ENCODE measurements at regions not wholly inside any gene's neighbourhood (a gene's known extent, or its start where the extent isn't known, plus 50 kb on each side); places are given as distances from the start of the nearest gene placed in this dataset.

DNA sequence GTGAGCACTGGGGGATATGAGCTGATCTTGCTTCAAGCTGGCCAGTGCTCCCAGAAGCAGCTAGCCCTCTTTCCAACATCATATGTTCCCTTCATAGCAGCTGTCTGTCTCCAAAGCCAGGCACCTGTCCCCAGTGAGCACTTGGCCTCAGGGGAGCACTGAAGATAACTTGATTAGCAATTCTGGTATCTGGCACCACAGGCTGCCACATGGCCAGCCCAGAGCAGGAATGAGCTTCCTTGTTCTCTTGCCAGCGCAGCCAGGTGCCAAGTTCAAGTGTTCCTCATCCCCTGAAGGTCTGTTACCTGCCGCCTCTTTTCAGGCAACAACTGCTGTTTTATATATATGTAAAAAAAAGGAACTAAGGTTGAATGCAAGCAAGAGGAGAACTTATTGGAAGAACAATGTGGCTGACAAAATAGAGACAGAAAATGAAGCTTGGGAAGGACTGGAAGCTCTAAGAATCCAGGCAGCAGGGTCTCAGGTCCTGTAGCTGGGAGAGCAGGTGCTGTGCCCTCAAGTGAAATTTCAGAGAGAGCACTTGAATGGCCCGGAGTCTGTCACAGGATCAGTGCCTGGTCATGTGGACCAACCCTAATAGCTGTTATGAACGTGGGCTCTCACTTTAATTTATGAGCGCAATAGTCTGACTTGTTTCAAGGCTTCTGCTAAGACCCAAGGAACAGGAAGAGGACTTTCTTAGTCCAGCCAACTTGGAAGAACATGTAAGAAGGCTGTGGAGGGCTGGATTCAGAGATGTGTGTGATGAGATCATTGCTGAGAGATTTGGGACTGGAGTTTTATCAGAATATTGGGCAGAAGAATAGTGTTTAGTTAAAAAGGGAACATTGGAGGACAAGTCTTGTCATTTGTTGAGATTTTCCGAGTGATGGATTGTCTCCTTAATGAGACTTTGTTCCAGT, 267.2 kb downstream of the GLRX3 start:
- no peak for DNase-seq (ENCODE audit: low read depth)

DNA sequence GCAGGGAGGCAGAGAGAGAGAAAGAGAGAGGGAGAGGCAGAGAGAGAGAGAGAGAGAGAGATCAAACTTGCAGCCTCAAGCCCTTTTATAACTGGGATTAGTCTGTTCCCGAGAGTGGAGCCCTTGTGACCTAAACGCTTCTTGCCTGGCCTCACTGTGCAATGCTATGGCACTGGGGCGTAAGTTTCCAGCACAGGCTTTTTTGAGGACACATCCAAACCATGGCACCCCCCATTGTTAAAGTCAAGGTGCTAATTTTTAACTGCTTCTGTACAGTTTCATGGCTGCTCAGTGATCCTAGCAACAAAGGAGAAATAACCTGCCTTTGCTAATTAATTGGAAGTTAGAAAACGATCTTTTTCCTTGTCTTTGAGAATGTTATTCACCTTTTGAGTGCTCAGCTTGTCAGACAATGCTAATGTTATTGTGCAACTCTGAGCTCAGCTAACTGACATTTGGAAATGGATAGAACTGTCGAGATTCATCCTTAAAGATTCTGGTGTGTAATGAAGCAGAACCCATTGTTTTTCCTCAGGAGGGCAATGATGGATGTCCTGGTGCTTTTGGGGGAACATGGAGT, 268.4 kb downstream of the GLRX3 start:
- DNase-seq (ENCODE audit: low read depth) = no peak

DNA sequence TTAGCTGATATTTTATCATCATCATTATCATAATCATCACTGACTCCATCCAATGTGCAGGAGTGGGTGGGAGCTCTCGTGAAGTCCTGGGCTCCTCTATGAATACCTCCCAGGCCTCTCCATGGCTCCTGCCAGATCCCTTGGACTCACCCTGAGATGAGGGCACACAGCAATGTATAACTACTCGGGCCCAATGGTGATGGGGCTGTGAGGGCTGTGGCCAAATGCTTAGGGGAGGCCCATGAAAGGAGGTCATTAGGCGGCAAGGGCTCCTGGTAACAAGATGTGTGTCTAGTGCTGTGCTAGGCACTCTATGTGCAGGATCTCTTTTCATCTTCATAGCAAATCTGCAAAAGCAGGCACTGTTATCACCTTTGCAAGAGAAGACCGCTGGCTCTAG, 270.9 kb downstream of the GLRX3 start:
- DNase-seq (ENCODE audit: low read depth) = no peak

GRCh38 chr10:130409331-130409730, 273.1 kb downstream of the GLRX3 start:
- no peak for DNase-seq (ENCODE audit: low read depth)

GRCh38 chr10:130409931-130410330, 273.7 kb downstream of the GLRX3 start:
- DNase-seq (ENCODE audit: low read depth) = no peak

DNA sequence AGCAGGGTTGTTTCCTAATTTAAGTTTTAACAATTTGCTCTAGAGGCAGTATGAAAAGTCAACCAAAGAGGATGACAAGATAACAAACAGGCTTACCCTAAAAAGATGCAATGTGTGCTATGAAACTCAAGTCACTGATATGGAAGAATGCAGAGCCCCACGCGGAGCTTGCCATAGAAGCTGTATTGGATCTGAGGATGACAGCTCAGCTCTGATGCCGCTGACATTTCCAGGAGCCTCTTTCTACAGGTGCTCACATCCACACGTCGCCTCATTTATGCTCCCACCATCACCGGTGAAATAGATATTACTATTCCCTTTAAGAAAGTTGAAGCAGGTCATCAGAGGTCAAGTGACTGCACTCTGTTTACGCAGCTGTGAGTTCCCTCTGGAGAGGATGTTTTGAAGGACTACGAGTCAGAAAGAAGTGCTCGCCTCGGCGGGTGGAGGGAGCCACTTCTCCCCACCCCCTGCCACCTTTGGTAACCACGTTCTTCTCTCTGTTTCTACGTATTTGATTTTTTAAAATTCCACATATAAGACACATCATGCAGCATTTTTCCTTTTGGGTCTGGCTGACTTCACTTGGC, 275.4 kb downstream of the GLRX3 start:
- DNase-seq (ENCODE audit: low read depth) = no peak

- DNase-seq (ENCODE audit: low read depth) = no peak
Observed at GRCh38 chr10:130412317-130412716, 276.1 kb downstream of the GLRX3 start.

DNA sequence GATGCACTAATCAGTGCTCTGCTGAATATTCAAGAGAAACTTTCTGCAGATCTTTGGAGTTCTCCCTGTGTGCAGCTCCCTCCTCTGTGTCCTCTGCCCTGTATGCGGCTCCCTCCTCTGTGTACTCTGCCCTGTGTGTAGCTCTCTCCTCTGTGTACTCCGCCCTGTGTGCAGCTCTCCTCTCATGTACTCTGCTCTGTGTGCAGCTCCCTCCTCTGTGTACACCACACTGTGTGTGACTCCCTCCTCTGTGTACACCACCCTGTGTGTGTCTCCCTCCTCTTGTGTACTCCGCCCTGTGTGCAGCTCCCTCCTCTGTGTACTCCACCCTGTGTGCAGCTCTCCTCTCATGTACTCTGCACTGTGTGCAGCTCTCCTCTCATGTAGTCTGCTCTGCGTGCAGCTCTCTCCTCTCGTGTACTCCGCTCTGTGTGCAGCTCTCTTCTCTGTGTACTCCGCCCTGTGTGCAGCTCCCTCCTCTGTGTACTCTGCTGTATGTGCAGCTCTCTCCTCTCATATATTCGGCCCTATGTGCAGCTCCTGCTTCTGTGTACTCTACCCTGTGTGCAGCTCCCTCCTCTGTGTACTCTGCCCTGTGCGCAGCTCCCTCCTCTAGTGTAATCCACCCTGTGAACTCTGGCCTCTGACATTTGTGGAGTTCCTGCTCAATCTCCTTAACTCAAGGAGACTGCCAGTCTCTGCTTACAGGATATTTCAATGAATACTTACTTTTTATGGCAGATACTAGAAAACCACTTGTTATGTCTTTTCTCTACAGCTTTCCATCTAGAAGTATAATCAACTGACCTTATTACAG, 280.4 kb downstream of the GLRX3 start:
- DNase-seq (ENCODE audit: low read depth) = no peak

DNA sequence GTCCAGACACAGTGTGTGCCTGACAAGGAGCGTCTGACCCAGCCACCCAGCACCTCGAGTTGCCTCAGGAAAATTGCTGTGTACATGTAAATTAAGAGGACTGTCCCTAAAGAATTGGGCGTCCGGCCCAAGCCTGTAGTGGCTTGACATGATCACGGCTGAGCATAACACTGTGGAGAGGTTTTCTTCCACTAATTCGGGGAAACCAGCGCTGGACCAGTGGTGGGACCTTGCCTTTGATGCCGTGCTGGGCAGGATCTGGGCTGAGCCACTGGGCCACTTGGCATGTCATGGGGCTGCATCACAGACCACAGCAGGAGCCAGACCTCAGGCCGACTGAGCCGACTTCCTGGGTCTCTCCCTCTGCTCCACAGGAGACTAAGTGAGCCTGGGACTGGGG, 282.5 kb downstream of the GLRX3 start:
- no peak for DNase-seq (ENCODE audit: low read depth)

DNA sequence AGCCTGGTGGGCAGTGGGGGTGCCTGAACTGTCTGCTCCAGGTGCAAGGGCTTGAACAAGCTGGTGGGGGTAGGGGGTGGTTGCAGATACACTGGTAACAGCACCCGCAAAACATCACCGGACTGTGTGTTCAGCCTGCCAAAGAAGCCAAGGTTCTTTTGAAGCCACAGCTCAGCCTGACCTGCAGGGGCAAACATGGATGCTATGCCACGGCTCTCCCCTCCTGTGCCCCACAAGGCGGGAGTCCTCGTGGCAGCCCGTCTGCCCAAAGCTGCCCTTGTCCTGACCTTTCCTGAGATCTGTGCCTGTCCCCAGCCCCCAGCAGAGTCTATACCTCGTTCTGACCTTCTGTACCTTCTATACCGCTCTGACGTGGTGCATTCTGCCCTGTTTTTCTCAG, 285.7 kb downstream of the GLRX3 start:
- no peak for DNase-seq (ENCODE audit: low read depth)

DNA sequence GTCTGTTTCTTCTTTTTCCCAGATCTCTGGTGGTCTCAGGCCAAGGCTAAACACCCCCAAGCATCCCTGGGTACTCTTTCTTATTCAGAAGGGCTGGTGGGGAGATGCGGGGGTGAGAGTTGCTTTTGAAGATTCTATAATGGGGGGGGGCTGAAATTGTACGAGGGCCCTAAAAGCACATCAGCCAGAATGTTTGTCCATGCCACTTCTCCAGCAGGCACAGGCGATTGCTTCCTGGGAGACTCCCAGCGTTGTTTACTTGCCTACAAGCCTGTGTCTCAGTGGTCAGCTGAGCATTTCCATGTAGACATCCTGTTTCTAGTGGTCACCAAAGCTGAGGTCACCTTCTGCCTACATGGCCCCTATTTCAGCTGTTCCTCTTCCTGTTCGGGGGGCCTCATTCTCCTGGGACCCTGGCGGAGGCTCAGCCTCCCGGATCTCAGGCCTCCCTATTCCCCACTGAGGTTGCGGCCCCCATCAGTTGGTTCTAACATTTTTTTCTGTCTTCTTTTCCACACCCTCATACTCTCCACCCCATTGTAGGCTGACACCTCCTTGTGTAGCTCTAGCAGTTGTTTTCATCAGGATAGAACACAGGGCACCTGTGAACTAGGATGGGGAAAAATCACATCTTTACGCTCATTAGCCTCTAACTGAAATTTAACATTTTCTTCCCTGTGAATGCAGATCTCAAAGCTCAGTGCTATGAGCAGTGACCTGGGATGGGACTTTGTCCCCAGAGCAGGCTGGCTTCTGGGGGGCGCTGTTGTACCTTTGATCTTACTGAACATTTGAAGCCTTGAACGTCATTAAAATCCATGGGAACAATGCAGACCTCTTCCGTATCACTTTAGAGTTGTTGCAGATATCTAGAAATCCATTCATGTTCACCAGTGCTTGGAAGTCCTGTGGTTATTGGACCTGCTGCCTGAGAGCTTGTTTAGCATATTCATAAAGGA, 286.5 kb downstream of the GLRX3 start:
- DNase-seq (ENCODE audit: low read depth) = no peak

- no peak for DNase-seq (ENCODE audit: low read depth)
Observed at GRCh38 chr10:130423455-130424305, 287.5 kb downstream of the GLRX3 start.

DNA sequence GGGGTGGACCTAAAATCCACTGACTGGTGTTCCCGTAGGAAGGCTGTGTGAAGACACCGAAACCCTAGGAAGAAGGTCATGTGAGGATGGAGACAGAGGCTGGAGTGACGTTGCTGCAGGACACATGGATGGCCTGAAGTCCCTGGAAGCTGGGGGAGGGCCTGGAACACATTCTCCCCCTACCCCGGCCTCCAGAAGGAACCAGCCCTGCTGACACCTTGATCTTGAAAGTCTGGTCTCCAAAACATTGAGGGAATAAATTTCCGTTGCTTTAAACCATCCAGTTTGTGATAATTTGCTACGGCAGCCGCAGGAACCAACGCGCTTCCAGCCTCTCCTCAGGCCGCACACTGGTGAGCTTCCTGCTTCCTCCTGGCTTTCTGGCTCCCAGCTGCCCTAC, 288.2 kb downstream of the GLRX3 start:
- DNase-seq (ENCODE audit: low read depth) = no peak

DNA sequence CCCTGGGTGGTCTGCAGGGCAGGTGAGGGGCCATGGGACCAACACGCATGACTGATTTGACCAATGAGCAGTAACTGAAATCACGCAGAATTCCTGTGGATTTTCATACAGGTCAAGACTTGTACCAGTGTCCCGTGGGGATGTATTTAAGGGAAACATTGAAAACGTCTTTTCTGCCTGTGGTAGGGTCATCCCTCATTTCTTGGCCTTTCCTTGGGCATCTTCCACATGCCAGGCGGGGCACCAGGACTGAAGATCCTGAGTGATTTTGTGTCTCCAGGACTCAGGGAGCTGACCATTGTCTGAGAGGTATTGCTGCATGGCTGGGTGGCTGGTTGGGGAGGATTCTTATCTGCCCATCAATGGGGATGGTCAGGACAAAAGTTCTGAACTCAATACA, 289.0 kb downstream of the GLRX3 start:
- DNase-seq (ENCODE audit: low read depth) = no peak

- DNase-seq (ENCODE audit: low read depth) = no peak
Observed at GRCh38 chr10:130425881-130426435, 289.8 kb downstream of the GLRX3 start.

GRCh38 chr10:130427216-130427722, 291.1 kb downstream of the GLRX3 start:
- DNase-seq (ENCODE audit: low read depth) = no peak

GRCh38 chr10:130428936-130429335, 292.7 kb downstream of the GLRX3 start:
- DNase-seq (ENCODE audit: low read depth) = no peak

DNA sequence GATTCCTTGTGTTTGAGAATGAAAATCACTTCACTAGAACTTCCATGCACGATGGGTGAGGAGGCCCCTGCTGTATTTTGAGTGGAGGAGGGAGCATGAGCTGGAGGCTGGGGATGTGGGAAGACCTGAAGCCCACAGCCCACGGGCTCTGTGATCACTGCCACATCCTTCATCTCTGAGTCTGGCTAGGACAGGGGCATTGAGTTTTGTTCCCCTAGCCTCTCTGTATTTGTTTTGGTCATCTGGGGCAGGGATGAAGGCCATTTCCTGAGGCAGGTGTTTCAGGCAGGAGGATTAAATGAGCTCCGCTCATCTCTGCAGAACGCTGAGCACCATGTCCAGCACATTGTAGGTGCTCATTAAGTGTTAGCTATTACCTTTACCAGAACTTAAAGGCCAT, 293.6 kb downstream of the GLRX3 start:
- DNase-seq (ENCODE audit: low read depth) = no peak

GRCh38 chr10:130430291-130430690, 294.1 kb downstream of the GLRX3 start:
- no peak for DNase-seq (ENCODE audit: low read depth)

Measured in fibroblast of the conjunctiva (primary cell).